HEK293 (cell line): ENCODE measurements at regions not wholly inside any gene's neighbourhood (a gene's known extent, or its start where the extent isn't known, plus 50 kb on each side); places are given as distances from the start of the nearest gene placed in this dataset.

Experiments
- GLI2 ChIP-seq: fragments of 450-650 bp; formaldehyde crosslinking; IDR thresholded peaks from 2 replicates; pipeline ENCODE4; 2017; ENCODE audit warnings: missing biosample characterization, missing genetic modification characterization, low read depth, borderline replicate concordance
- HOXA7 ChIP-seq: sonication (generic); formaldehyde crosslinking; IDR thresholded peaks from 2 replicates; pipeline ENCODE4 v1.8.1; 2022; ENCODE audit warnings: missing genetic modification reagents, borderline replicate concordance
- PBX3 ChIP-seq: sonication (generic); formaldehyde crosslinking; IDR thresholded peaks from 2 replicates; pipeline ENCODE4 v1.8.1; 2022; ENCODE audit warnings: mild to moderate bottlenecking, moderate library complexity, missing genetic modification reagents
- PRDM4 ChIP-seq: fragments of 450-650 bp; formaldehyde crosslinking; IDR thresholded peaks from 2 replicates; pipeline ENCODE4 v1.5.1; 2017; ENCODE audit warnings: missing biosample characterization, missing genetic modification characterization
- SP2 ChIP-seq: fragments of 450-650 bp; formaldehyde crosslinking; IDR thresholded peaks from 2 replicates; pipeline ENCODE4 v1.5.1; 2016; ENCODE audit warnings: missing biosample characterization, missing genetic modification characterization
- ZBTB1 ChIP-seq: fragments of 450-650 bp; formaldehyde crosslinking; IDR thresholded peaks from 2 replicates; pipeline ENCODE4 v1.5.1; 2016; ENCODE audit warnings: missing biosample characterization, missing genetic modification characterization
- ZBTB7A ChIP-seq: fragments of 450-650 bp; formaldehyde crosslinking; IDR thresholded peaks from 2 replicates; pipeline ENCODE4 v1.5.1; 2016; ENCODE audit warnings: low read depth, missing biosample characterization, missing genetic modification characterization
- ZFP3 ChIP-seq: fragments of 450-650 bp; formaldehyde crosslinking; IDR thresholded peaks from 2 replicates; pipeline ENCODE4 v1.5.1; 2016; ENCODE audit warnings: low read depth, missing biosample characterization, missing genetic modification characterization
- ZNF184 ChIP-seq: fragments of 450-650 bp; IDR thresholded peaks from 2 replicates; pipeline ENCODE4 v1.5.1; 2018; ENCODE audit warnings: missing biosample characterization, mild to moderate bottlenecking, missing genetic modification characterization
- ZNF274 ChIP-seq, 2 experiments: fragments of 200-500 bp in 1 of 2; fragments of 450-650 bp in 1 of 2; sonication (Bioruptor generic) in 1 of 2; formaldehyde crosslinking in 1 of 2; IDR thresholded peaks; 2 replicates each; pipeline versions ENCODE4 v1.5.1 to v1.6.1; 2014 to 2016; ENCODE audit warnings: borderline replicate concordance in 1 of 2, inconsistent platforms in 1 of 2, low read length in 1 of 2, missing biosample characterization in 1 of 2, missing genetic modification characterization in 1 of 2
- ZNF311 ChIP-seq: fragments of 450-650 bp; formaldehyde crosslinking; IDR thresholded peaks from 2 replicates; pipeline ENCODE4 v1.5.1; 2017; ENCODE audit warnings: missing biosample characterization, missing genetic modification characterization, borderline replicate concordance
- ZNF707 ChIP-seq: fragments of 450-650 bp; formaldehyde crosslinking; IDR thresholded peaks from 2 replicates; pipeline ENCODE4 v1.5.1; 2016; ENCODE audit warnings: missing biosample characterization, missing genetic modification characterization
- ZNF830 ChIP-seq: fragments of 450-650 bp; IDR thresholded peaks from 2 replicates; pipeline ENCODE4 v1.5.0; 2018; ENCODE audit warnings: missing biosample characterization, missing genetic modification characterization, low read depth, mild to moderate bottlenecking, moderate library complexity
- TF ChIP-seq, protein P1 (sequence below): fragments of 450-650 bp; formaldehyde crosslinking; IDR thresholded peaks from 2 replicates; pipeline ENCODE4 v1.5.1; 2016; ENCODE audit warnings: missing biosample characterization, missing genetic modification characterization

GRCh38 chr5:51518607-51519006, 135.4 kb downstream of the ISL1 start:
- TF ChIP-seq ZNF184 (tag by site-specific recombination) (no peak), SP2 (no peak), ZBTB1 (tag by site-specific recombination) (no peak), ZNF274 (IDR thresholded peaks at IDR 0.05; ENCODE audit: low read length) (no peak), ZNF274 (tag by site-specific recombination; IDR thresholded peaks at IDR 0.05; ENCODE audit: borderline replicate concordance) (no peak), PBX3 (CRISPR knock-in tag) (no peak), ZNF830 (no peak), ZNF707 (tag by site-specific recombination) (no peak), ZBTB7A (no peak), PRDM4 (tag by site-specific recombination) (no peak), ZFP3 (tag by site-specific recombination) (no peak), ZNF311 (tag by site-specific recombination) (no peak), HOXA7 (CRISPR knock-in tag) (no peak), GLI2 (no peak)
- TF ChIP-seq, protein P1, sequence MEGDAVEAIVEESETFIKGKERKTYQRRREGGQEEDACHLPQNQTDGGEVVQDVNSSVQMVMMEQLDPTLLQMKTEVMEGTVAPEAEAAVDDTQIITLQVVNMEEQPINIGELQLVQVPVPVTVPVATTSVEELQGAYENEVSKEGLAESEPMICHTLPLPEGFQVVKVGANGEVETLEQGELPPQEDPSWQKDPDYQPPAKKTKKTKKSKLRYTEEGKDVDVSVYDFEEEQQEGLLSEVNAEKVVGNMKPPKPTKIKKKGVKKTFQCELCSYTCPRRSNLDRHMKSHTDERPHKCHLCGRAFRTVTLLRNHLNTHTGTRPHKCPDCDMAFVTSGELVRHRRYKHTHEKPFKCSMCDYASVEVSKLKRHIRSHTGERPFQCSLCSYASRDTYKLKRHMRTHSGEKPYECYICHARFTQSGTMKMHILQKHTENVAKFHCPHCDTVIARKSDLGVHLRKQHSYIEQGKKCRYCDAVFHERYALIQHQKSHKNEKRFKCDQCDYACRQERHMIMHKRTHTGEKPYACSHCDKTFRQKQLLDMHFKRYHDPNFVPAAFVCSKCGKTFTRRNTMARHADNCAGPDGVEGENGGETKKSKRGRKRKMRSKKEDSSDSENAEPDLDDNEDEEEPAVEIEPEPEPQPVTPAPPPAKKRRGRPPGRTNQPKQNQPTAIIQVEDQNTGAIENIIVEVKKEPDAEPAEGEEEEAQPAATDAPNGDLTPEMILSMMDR (tag by site-specific recombination), result no peak
